GM21360 (cell line): ENCODE measurements at regions not wholly inside any gene's neighbourhood (a gene's known extent, or its start where the extent isn't known, plus 50 kb on each side); places are given as distances from the start of the nearest gene placed in this dataset.
A peak's percentile ranks its signal among the peaks of the same experiment; 100 is the strongest.

Experiments used
- ATAC-seq: cut with Tn5 transposase; IDR thresholded peaks from one replicate; pipeline ENCODE4 v1.9.1; 2021; ENCODE audit warnings: mild to moderate bottlenecking, moderate library complexity; ENCODE audit not compliant: unreplicated experiment

- no peak for ATAC-seq
Measured at GRCh38 chr1:59045137-59045536, 251.8 kb upstream of the FGGY start.

- ATAC-seq, result no peak
Measured at GRCh38 chr1:59045636-59046035, 251.3 kb upstream of the FGGY start.

GRCh38 chr1:59046134-59046533, 250.8 kb upstream of the FGGY start:
- ATAC-seq, result no peak

DNA sequence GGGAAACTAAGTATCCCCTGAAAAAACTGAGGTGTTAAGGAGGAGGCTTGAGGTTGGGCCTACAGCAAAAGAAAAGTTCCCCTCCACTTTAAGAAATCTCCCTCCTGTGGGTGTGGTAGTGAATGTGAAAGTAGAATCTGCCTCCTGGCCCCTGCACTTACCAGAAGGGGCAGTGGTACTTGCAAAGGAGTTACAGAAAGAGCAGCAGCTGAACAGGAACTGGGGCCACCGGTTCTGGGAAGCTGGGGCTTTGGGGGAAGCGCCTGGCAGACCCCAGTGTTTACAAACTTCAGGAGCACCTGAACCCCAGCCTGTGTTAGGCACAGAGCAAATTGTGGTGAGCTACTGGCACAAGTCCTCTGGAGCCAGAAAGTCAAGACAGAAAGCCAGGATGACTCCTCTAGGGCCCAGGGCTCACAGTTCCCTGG, 250.2 kb upstream of the FGGY start:
- ATAC-seq, result peak; percentile 91

GRCh38 chr1:59051007-59051406, 245.9 kb upstream of the FGGY start:
- ATAC-seq, result no peak

DNA sequence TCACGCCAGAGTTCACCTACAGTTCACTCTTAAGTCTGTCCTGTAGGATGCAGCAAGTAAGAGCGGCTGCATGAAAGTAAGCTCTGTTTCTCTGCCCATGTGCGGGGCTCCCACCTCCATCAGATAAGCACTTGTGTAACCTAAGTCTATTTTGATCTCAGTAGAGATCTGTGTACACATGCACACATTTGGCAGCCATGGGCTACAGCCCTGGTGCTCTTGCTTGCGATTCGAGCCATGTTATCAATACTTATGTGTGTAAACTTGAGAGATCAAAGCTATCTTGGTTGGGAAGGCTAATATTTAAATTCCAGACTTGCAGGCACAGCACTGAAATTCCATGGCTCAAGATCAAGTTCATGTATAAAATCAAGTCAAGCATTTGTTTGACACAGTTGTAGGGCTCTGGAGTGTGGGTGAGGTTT, 244.7 kb upstream of the FGGY start:
- no peak for ATAC-seq

- no peak for ATAC-seq
Measured at GRCh38 chr1:59054172-59054571, 242.7 kb upstream of the FGGY start.

GRCh38 chr1:59055908-59056719, 240.8 kb upstream of the FGGY start:
- ATAC-seq, result no peak

DNA sequence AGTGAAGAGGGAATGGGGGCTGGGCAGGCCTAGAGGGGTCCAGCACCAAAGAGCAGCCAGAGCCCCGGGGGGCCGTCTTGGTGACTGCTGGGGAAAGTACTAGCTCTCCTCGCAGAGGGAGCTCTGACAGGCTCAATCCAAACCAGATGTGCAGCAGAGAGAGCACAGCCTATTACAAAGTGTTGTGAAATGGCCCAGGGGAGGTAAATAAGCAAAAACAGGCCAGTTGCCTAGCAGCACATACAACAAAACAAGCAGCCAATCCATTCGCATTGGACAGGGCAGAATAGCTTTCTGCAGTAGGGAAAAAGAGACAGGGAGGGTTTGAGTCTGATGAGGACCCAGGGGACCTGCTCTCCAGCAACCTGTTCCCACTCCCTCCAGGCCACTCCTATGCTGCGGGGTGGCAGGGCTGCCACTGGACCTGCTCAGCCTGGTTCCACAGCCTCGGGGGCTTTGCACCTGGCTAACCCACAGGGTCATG, 239.6 kb upstream of the FGGY start:
- no peak for ATAC-seq

GRCh38 chr1:59057796-59058195, 239.1 kb upstream of the FGGY start:
- no peak for ATAC-seq

DNA sequence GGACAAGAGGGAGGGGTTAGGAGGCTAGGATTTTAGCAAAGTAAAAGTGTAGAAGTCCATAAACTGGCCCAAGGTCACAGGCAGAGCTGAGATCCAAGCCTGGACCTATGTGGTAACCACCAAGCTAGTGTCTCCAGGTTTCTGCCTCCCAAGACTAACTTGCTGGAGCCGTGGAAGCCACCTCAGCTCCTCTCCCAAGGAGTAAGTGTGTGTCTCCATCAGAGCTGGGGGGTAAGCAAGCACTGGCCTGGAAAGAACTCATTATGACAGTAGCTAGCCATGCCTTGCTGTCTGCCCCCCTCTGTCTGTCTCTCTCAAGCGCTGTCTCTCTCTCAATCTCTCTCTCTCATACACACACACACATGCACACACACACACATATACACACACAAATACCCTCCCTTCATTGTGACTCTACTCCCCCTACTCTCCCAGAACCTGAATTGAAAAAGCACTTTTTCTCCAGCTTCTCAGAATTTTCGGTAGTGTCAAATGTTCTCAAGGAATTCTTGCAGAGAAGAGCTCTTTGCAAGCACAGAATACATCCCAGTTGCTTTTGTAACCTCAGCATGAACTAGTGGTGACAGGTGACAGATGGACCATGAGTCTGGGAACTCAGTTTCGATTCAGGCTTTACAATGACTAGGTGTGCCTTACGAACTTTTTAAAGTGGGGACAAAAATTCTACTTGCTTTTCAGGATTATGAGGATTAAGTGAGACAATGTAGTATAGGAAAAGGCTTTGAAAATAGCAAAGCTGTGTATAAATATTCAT, 238.0 kb upstream of the FGGY start:
- no peak for ATAC-seq

DNA sequence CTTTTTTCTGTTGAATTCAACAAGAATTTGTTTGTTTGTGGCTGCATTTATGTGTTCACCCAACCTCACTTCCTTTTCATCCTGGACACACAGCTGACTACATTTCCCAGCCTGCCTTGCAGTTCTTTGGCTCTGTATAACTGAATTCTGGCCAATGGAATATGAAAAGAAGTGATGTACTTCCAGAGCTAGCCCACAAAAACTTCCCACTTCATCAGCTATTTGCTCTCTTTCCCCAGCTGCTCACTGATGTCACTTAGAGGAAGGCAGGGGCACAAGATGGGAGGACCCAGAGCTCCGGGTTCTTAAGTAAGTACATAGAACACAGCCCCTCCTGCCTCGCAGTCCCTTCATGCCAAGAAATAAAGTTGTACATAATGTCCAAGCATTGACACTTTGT, 235.0 kb upstream of the FGGY start:
- no peak for ATAC-seq

DNA sequence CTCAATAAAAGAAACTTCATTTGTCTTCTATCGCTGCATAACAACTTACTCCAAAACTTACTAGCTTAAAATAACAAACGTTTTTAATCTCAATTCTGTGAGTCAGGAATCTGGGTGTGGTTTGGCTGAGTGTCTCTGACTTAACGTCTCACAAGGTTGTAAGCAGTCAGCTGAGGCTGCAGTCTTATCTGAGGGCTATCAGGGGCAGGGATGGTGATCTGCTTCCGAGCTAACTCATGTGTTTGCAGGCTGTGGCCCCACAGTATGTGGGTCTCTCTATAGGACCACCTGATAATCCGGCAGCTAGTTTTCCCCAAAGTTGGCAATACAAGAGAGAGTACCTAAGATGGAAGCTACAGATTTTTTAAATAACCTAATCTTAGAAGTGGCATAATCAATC, 234.2 kb upstream of the FGGY start:
- no peak for ATAC-seq

- no peak for ATAC-seq
Measured at GRCh38 chr1:59063501-59063900, 233.4 kb upstream of the FGGY start.

DNA sequence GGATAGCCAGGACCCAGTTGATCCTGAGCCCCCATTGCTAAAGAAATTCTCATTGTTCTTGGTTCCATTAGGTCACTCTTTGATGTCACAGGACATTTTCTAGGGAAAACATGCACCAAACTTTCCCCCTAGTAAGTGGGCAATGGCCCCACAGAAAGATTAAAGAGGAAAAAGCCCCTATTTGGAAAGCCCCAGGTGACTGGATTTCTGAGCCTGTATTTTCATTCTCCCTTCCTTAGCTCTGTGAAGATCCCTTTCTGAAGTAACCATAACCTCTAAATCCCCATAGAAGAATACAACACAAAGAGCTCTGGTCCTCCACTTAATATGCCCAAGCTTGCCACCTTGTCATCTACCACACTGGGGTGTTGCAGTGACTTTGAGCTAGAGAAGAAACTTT, 232.3 kb upstream of the FGGY start:
- no peak for ATAC-seq

DNA sequence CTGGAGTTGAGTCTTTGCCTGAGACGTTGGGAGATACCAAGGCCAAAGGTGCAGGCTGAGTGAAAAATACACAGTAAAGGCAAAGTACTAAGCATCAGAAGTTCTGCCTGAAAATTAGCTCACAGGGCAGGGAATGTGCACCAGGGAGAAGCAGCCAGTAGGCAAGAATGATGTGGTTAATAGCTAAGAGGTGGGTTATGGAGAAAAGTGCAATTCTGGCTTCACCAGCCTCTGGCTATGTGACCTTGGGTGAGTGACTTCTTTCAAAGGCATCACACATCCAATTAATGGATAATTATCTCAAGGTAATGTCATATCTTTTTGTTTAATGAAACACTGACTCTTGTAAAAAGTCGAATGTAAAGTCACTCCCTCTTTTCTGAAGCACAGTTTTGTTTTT, 230.7 kb upstream of the FGGY start:
- ATAC-seq, result no peak

DNA sequence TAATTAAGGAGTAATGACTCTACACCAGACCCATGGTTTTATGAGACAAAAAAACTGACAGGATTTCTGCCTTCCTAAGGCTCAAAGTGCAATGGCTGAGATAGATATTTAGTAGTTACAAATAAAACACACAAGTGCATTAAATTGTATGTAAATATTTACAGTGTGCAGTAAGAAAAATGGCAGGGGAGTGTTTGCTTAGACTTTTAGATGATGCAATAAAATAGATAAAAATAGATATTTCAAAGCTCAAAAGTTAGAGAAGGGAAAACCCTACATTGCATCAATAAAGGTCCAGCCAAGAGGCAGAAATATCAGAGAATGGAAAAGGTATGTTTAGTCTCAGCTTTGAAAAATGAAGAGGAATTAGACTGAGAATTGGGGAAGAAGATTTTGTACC, 226.3 kb upstream of the FGGY start:
- ATAC-seq, result no peak

DNA sequence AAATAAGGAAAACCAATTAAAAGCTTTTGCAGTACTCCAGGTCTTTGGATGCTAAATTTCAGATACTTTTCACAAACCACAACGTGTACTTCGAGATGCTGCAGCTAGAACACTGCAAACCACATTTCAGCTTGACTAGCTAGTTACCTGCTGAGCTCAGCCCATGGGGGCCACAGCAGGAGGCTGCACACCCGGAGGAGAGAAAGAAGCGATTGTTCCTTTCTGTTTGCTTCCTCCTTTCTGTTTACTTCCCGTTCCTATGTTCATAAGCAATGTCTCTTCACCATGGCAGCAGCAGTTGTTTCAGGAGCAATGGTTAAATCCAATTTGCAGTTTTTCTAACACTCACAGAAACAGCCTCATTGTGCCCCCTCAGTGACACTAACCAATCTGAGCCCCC, 225.6 kb upstream of the FGGY start:
- ATAC-seq, result no peak

GRCh38 chr1:59071876-59072582, 224.9 kb upstream of the FGGY start:
- ATAC-seq, result no peak

GRCh38 chr1:59072583-59072947, 224.3 kb upstream of the FGGY start:
- ATAC-seq, result no peak

DNA sequence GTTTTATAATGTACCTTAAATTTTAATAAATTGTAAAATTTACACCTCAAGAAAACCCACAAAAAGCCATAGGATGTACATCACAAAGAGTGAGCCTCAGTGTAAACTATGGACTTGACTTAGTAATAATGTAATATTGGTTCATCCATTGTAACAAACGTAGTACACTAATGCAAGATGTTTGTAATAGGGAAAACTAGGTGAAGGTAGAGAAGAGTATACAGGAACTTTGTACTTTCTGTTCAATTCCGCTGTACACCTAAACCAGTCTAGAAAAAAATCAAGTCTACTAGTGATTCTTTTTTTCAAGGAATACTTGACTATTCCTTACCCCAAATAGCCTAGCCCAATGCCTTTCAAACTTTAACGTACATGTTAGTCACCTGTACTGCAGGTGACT, 222.3 kb upstream of the FGGY start:
- ATAC-seq, result no peak

- ATAC-seq, result no peak
Measured at GRCh38 chr1:59075021-59075420, 221.9 kb upstream of the FGGY start.
